ENCODE measurements at regions not wholly inside any gene's neighbourhood (a gene's known extent, or its start where the extent isn't known, plus 50 kb on each side); places are given as distances from the start of the nearest gene placed in this dataset.

GRCh38 chr5:122715095-122715494 lies 59.8 kb upstream of the SNX2 start:
- peak in 1 of 2 donors; percentile 29 for DNase-seq (ENCODE audit: low spot score in 2 of 2)
- H3K4me3 ChIP-seq (ENCODE audit: low read depth, poor library complexity, severe bottlenecking), result no peak overlapping the region
- TF ChIP-seq CTCF (IDR thresholded peaks at IDR 0.05), result no peak
- no peak for TF ChIP-seq POLR2A (IDR thresholded peaks at IDR 0.05)
- 3 to 19% methylated on average over 1 of the region's 1 CpG for WGBS, 2 donors
- intact Hi-C loops (cut with DNase I; ENCODE audit: low total_unique reads), result no loop called here

DNA sequence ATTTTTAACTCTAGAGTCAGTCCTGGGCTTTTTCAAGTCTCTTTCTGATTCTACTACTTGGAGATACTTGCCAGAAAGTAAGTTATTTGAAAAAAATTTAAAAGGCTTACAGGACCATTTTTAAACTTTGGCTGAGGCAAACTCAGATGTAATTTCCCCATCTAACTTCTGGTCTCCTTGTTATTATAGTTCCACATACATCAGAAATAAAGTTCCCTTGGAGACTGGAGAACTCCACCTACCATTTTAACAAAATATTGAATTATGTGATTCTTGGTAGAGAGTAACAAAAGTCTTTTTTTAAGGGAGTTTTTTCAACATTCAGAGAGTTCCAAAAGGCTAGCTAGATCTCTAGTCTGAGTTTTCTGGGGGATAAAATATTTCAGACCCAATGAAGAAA lies 56.3 kb upstream of the SNX2 start:
- H3K4me3 ChIP-seq (ENCODE audit: low read depth, poor library complexity, severe bottlenecking), result no peak overlapping the region
- TF ChIP-seq POLR2A (IDR thresholded peaks at IDR 0.05), result no peak
- TF ChIP-seq CTCF (IDR thresholded peaks at IDR 0.05), result no peak
- no peak for DNase-seq (ENCODE audit: low spot score in 2 of 2)
- intact Hi-C loops (cut with DNase I; ENCODE audit: low total_unique reads), result no loop called here

DNA sequence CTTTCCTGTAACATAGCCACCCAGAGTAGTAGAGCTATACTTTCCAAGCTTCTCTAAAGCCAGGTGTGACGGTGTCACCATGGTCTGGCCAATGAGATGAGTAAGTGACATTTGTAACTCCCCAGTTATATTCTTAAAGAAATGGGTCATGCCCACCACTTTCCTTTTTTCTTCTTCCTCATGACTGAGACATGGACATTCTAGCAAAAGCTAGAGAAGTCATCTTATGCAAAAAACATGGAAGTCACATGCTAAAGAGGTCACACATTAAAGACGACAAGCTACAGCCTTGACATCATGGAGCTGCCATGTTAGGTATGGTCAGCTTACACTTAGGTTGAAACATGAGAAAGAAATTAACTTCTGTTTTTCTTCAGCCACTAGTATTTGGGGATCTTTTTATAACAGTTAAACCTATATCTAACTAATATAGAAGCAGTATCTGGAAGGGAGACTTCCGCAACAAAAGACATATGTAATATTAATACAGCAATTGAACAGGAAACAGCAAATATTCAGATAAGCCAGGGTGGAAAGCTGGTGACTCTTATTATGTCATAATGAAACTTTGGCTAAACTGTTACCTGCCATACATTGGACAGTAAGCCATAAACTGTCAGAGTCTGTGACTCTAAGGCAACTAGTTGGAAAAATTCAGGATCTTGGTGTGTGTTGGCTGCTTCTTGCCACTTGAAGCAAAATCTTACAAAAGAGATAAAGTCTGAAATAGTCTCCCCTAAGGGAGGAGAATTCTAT lies 54.7 kb upstream of the SNX2 start:
- H3K4me3 ChIP-seq (ENCODE audit: low read depth, poor library complexity, severe bottlenecking), result no peak overlapping the region
- DNase-seq (ENCODE audit: low spot score in 2 of 2), result no peak
- 93 to 96% methylated on average over 3 of the region's 3 CpGs for WGBS, 2 donors
- intact Hi-C loops (cut with DNase I; ENCODE audit: low total_unique reads), result no loop called here
- TF ChIP-seq POLR2A (IDR thresholded peaks at IDR 0.05) (no peak), CTCF (IDR thresholded peaks at IDR 0.05) (no peak)

DNA sequence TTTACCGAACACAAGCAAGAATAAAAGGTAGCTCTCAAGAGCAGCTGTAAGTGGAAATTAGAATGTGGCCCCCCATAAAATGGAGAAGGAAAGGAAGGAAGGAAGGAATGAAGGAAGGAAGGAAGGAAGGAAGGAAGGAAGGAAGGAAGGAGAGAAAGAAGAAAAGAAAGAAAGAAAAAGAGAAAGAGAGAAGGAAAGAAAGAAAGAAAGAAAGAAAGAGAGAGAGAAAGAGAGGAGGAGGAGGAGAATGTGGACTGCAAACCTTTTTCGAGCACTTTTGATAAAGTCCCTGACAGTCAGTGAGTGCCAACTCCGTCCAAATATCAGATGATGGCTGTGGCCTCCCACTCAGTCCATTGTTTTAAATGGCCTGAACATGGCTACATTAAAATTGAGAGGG lies 53.8 kb upstream of the SNX2 start:
- H3K4me3 ChIP-seq (ENCODE audit: low read depth, poor library complexity, severe bottlenecking), result no peak overlapping the region
- no peak for TF ChIP-seq CTCF (IDR thresholded peaks at IDR 0.05)
- no peak for TF ChIP-seq POLR2A (IDR thresholded peaks at IDR 0.05)
- 87 to 90% methylated on average over 3 of the region's 3 CpGs for WGBS, 2 donors

GRCh38 chr5:122722341-122722740 lies 52.5 kb upstream of the SNX2 start:
- WGBS, 2 donors, result 91 to 97% methylated on average over 2 of the region's 2 CpGs
- intact Hi-C loops (cut with DNase I; ENCODE audit: low total_unique reads), result no loop called here
- no peak overlapping the region for H3K4me3 ChIP-seq (ENCODE audit: low read depth, poor library complexity, severe bottlenecking)
- TF ChIP-seq POLR2A (IDR thresholded peaks at IDR 0.05) (no peak), CTCF (IDR thresholded peaks at IDR 0.05) (no peak)
- no peak for DNase-seq (ENCODE audit: low spot score in 2 of 2)

More for the DNA sequence above, 53.8 kb upstream of the SNX2 start:
- intact Hi-C loops (cut with DNase I; ENCODE audit: low total_unique reads), result no loop called here
- DNase-seq (ENCODE audit: low spot score in 2 of 2), result no peak
